KMS-11 (cell line): ENCODE measurements at regions not wholly inside any gene's neighbourhood (a gene's known extent, or its start where the extent isn't known, plus 50 kb on each side); places are given as distances from the start of the nearest gene placed in this dataset.

ENCODE experiments used
- H2AFZ ChIP-seq: fragments of 200-600 bp; sonication (generic); 2 replicates; pipeline ENCODE4 v1.6.1; 2016; ENCODE audit warnings: antibody characterized with exemption, mixed run types, low read depth
- H3K27ac ChIP-seq: fragments of 200-600 bp; sonication (generic); 2 replicates; pipeline ENCODE4 v1.6.1; 2016; ENCODE audit warnings: mild to moderate bottlenecking, mixed run types
- H3K27me3 ChIP-seq: fragments of 200-600 bp; sonication (generic); 2 replicates; pipeline ENCODE4 v1.6.1; 2017; ENCODE audit warnings: mild to moderate bottlenecking, low read depth, mixed run types, moderate library complexity; ENCODE audit not compliant: insufficient read depth
- H3K36me3 ChIP-seq: fragments of 200-600 bp; sonication (generic); 2 replicates; pipeline ENCODE4 v1.6.1; 2017; ENCODE audit warnings: mild to moderate bottlenecking, mixed run types; ENCODE audit not compliant: insufficient read depth
- H3K4me1 ChIP-seq: fragments of 200-600 bp; sonication (generic); 2 replicates; pipeline ENCODE4 v1.6.1; 2016; ENCODE audit warnings: mild to moderate bottlenecking, low read depth, mixed run types; ENCODE audit not compliant: poor library complexity, severe bottlenecking
- H3K4me2 ChIP-seq: fragments of 200-600 bp; sonication (generic); 2 replicates; pipeline ENCODE4 v1.7.0; 2016; ENCODE audit warnings: mild to moderate bottlenecking, mixed run types
- H3K4me3 ChIP-seq: fragments of 200-600 bp; sonication (generic); IDR thresholded peaks from 2 replicates; pipeline ENCODE4 v1.6.1; 2017; ENCODE audit warnings: low read depth, low read length, mixed read lengths; ENCODE audit not compliant: insufficient read depth
- H3K79me2 ChIP-seq: fragments of 200-600 bp; sonication (generic); 2 replicates; pipeline ENCODE4 v1.6.1; 2016; ENCODE audit warnings: low read depth, mixed run types; ENCODE audit not compliant: insufficient read depth
- H3K9ac ChIP-seq: fragments of 200-600 bp; sonication (generic); 2 replicates; pipeline ENCODE4 v1.6.1; 2016; ENCODE audit warnings: mild to moderate bottlenecking, mixed run types
- H4K20me1 ChIP-seq: fragments of 200-600 bp; sonication (generic); 2 replicates; pipeline ENCODE4 v1.6.1; 2016; ENCODE audit warnings: mild to moderate bottlenecking, mixed run types; ENCODE audit not compliant: insufficient read depth
- TF ChIP-seq, protein P1 (sequence below): fragments of 200-600 bp; sonication (generic); conservative IDR thresholded peaks from 2 replicates; pipeline ENCODE4 v1.6.1; 2017; ENCODE audit warnings: low read depth, mild to moderate bottlenecking, antibody characterized with exemption, low read length, moderate library complexity, mixed read lengths

GRCh38 chrX:139206914-139207313 is 323.6 kb upstream of the F9 start:
- TF ChIP-seq, protein P1, sequence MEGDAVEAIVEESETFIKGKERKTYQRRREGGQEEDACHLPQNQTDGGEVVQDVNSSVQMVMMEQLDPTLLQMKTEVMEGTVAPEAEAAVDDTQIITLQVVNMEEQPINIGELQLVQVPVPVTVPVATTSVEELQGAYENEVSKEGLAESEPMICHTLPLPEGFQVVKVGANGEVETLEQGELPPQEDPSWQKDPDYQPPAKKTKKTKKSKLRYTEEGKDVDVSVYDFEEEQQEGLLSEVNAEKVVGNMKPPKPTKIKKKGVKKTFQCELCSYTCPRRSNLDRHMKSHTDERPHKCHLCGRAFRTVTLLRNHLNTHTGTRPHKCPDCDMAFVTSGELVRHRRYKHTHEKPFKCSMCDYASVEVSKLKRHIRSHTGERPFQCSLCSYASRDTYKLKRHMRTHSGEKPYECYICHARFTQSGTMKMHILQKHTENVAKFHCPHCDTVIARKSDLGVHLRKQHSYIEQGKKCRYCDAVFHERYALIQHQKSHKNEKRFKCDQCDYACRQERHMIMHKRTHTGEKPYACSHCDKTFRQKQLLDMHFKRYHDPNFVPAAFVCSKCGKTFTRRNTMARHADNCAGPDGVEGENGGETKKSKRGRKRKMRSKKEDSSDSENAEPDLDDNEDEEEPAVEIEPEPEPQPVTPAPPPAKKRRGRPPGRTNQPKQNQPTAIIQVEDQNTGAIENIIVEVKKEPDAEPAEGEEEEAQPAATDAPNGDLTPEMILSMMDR, result no peak
- Histone ChIP-seq H3K9ac (no peak overlapping the region), H3K4me1 (no peaks in the 10 kb centered on the region), H3K36me3 (no peaks in the 10 kb centered on the region), H3K4me2 (no peak overlapping the region), H3K27ac (no peak overlapping the region), H3K79me2 (no peaks in the 10 kb centered on the region), H3K27me3 (no peaks in the 10 kb centered on the region), H4K20me1 (no peaks in the 10 kb centered on the region), H3K4me3 (no peak overlapping the region), H2AFZ (no peak overlapping the region)

DNA sequence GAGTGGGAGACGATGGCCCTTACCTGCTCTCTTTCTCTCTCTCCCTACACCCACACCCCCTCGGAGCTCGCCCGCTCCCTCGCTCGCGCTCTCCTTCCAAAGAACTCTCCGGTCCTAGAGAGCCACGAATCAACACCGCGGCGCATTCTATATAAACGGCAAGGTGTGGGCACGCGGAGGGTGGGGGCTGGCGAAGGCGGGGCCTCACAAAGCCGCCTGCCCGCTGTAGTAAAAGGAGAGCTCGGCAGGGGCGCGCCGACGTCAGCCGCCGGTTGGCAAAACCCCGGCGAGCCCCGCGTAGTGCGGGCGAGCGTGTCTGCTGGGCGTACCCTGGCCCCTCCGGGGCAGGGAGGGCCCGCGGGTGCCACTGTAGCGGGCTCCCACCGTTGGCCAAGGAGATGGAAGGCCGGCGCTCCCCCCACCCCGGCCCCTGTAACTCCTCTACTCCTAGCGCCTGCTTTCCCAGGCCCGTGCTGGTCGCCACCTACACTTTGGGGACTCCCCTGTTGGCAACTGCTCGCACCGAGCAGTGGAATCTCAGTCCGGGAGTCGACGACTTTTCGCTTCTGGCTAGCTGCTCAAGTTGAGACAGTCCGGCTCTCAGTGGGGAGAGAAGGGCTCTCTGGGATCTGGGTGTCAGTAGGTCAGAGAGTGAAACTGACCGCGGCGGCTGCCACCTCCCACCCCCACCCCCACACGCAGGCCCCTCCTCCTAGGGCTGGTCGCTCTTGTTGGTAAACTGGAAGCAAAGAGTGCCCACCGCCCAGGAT is 325.5 kb upstream of the F9 start:
- no peaks in the 10 kb centered on the region for H3K79me2 ChIP-seq
- H2AFZ ChIP-seq, result peak overlapping the region; percentile 85
- peak overlapping the region; percentile 74; the same call in 1 of the 2 replicates for H3K9ac ChIP-seq
- peak overlapping the region; percentile 52; the same call in 1 of the 2 replicates for H3K27ac ChIP-seq
- no peaks in the 10 kb centered on the region for H4K20me1 ChIP-seq
- H3K36me3 ChIP-seq, result no peaks in the 10 kb centered on the region
- H3K4me3 ChIP-seq, result no peak overlapping the region
- TF ChIP-seq, protein P1, result no peak
- peak overlapping the region; percentile 51; the same call in 1 of the 2 replicates for H3K4me2 ChIP-seq
- no peaks in the 10 kb centered on the region for H3K4me1 ChIP-seq
- no peaks in the 10 kb centered on the region for H3K27me3 ChIP-seq

DNA sequence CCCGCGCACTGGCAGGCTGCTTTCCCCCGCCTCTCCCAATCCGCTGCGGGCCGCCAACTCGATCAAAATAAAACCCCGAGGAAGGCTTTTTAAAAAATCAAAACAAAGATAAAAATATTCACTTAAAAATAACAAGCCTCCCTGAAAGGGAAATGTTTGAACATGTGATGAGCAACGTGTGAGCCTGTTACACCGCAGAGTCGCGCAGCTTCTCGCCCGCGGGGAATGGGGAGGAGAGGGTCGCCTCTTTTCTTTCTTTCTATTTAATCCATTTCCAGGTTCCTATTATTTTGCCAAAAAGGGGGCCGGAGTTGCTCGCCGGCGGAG is 326.0 kb upstream of the F9 start:
- TF ChIP-seq, protein P1, result no peak
- no peaks in the 10 kb centered on the region for H4K20me1 ChIP-seq
- H3K27me3 ChIP-seq, result no peaks in the 10 kb centered on the region
- no peaks in the 10 kb centered on the region for H3K36me3 ChIP-seq
- H3K4me1 ChIP-seq, result no peaks in the 10 kb centered on the region
- H3K79me2 ChIP-seq, result no peaks in the 10 kb centered on the region
- no peak overlapping the region for H3K4me3 ChIP-seq
- H3K27ac ChIP-seq, result peak overlapping the region; percentile 52; the same call in 1 of the 2 replicates
- H3K4me2 ChIP-seq, result peak overlapping the region; percentile 51; the same call in 1 of the 2 replicates
- H2AFZ ChIP-seq, result peak overlapping the region; percentile 85
- peak overlapping the region; percentile 74 for H3K9ac ChIP-seq

DNA sequence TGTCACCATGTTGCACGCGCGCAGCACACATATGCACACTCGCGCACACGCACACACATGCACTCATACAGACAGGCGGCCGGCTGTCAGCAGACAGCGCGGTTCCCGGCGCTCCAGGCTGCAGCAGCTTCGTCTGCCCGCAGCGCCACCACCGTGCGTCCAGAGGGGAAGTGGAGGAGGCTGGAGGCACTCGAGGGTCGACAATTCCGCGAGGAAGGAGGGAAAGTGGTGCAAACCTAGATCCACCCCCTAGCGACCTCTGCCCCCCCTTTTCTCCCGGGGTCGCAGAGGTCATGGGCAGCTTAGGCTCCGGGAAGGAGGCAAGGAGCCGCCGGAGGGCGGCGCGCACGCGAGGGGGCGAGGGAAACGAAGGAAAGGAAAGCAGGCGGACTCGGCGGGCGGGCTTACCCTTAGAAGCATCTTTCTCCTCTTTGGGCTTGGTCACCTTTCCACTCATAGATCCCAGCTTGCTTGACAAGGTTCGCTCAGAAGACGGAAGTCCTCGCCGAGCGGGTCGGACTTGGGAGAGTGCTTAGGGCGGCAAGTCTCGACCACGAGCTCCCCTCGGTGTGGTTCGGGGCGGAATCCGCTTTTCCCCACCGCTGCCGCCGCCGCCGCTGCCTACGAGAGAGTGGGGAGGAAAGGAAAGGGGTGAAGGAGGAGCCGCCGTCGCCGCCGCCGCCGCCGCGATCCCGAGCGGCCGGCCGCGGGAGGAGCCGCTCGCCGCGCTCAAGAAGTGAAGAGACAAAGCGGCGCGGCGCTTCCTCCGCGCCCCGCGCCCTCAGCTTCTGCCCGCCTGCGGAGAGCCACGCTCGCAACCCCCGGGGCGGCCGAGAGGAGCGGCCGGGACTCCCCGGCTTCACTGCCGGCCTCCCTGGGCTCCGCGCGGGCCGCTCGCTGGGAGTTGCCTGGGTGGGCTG is 326.6 kb upstream of the F9 start:
- no peaks in the 10 kb centered on the region for H3K4me1 ChIP-seq
- TF ChIP-seq, protein P1, result no peak
- peak overlapping the region; percentile 85 for H2AFZ ChIP-seq
- H3K9ac ChIP-seq, result peak overlapping the region; percentile 74
- no peak overlapping the region for H3K4me3 ChIP-seq
- H3K79me2 ChIP-seq, result no peaks in the 10 kb centered on the region
- no peaks in the 10 kb centered on the region for H3K27me3 ChIP-seq
- H4K20me1 ChIP-seq, result no peaks in the 10 kb centered on the region
- H3K27ac ChIP-seq, result peak overlapping the region; percentile 52; the same call in 1 of the 2 replicates
- H3K36me3 ChIP-seq, result no peaks in the 10 kb centered on the region
- H3K4me2 ChIP-seq, result peak overlapping the region; percentile 51
